ENCODE measurements at regions not wholly inside any gene's neighbourhood (a gene's known extent, or its start where the extent isn't known, plus 50 kb on each side); places are given as distances from the start of the nearest gene placed in this dataset.

GRCh38 chr1:104435255-104435654 is 685.6 kb downstream of the AMY1C start:
- DNase-seq (ENCODE audit: insufficient read length, low spot score) (no peak), FAIRE-seq (no peak)

- DNase-seq (ENCODE audit: insufficient read length, low spot score) (no peak), FAIRE-seq (no peak)
Observed at GRCh38 chr1:104440011-104440410, 690.3 kb downstream of the AMY1C start.

- DNase-seq (ENCODE audit: insufficient read length, low spot score) (no peak), FAIRE-seq (no peak)
Observed at GRCh38 chr1:104456724-104457123, 707.0 kb downstream of the AMY1C start.

GRCh38 chr1:104459886-104460285 is 710.2 kb downstream of the AMY1C start:
- FAIRE-seq = no peak
- DNase-seq (ENCODE audit: insufficient read length, low spot score) = no peak

- DNase-seq (ENCODE audit: insufficient read length, low spot score) (no peak), FAIRE-seq (no peak)
Observed at GRCh38 chr1:104460880-104461279, 711.2 kb downstream of the AMY1C start.

- DNase-seq (ENCODE audit: insufficient read length, low spot score) = no peak
- no peak for FAIRE-seq
Observed at GRCh38 chr1:104463126-104463697, 713.5 kb downstream of the AMY1C start.

GRCh38 chr1:104466068-104466467 is 716.4 kb downstream of the AMY1C start:
- DNase-seq (ENCODE audit: insufficient read length, low spot score) (no peak), FAIRE-seq (no peak)

- FAIRE-seq = peak; percentile 90
Observed at GRCh38 chr1:104467590-104467989, 717.9 kb downstream of the AMY1C start.

GRCh38 chr1:104468282-104468681 is 718.6 kb downstream of the AMY1C start:
- DNase-seq (ENCODE audit: insufficient read length, low spot score) (no peak), FAIRE-seq (no peak)

More at GRCh38 chr1:104467590-104467989, 717.9 kb downstream of the AMY1C start:
- DNase-seq (ENCODE audit: insufficient read length, low spot score) = no peak

- FAIRE-seq (no peak), DNase-seq (ENCODE audit: insufficient read length, low spot score) (no peak)
Observed at GRCh38 chr1:104476126-104476525, 726.4 kb downstream of the AMY1C start.

- DNase-seq (ENCODE audit: insufficient read length, low spot score) (no peak), FAIRE-seq (no peak)
Observed at GRCh38 chr1:104488296-104489015, 738.8 kb downstream of the AMY1C start.

- DNase-seq (ENCODE audit: insufficient read length, low spot score) (no peak), FAIRE-seq (no peak)
Observed at GRCh38 chr1:104526158-104526795, 776.6 kb downstream of the AMY1C start.

- DNase-seq (ENCODE audit: insufficient read length, low spot score) = no peak
- no peak for FAIRE-seq
Observed at GRCh38 chr1:104531990-104532389, 782.3 kb downstream of the AMY1C start.

- DNase-seq (ENCODE audit: insufficient read length, low spot score) (no peak), FAIRE-seq (no peak)
Observed at GRCh38 chr1:104574620-104575019, 824.9 kb downstream of the AMY1C start.

- DNase-seq (ENCODE audit: insufficient read length, low spot score) (no peak), FAIRE-seq (no peak)
Observed at GRCh38 chr1:104592926-104593325, 843.2 kb downstream of the AMY1C start.

GRCh38 chr1:104593413-104594187 is 843.9 kb downstream of the AMY1C start:
- DNase-seq (ENCODE audit: insufficient read length, low spot score) (no peak), FAIRE-seq (no peak)

GRCh38 chr1:104617474-104617873 is 867.8 kb downstream of the AMY1C start:
- DNase-seq (ENCODE audit: insufficient read length, low spot score) (no peak), FAIRE-seq (no peak)

- FAIRE-seq (no peak), DNase-seq (ENCODE audit: insufficient read length, low spot score) (no peak)
Observed at GRCh38 chr1:104621221-104621620, 871.5 kb downstream of the AMY1C start.

- FAIRE-seq (no peak), DNase-seq (ENCODE audit: insufficient read length, low spot score) (no peak)
Observed at GRCh38 chr1:104624538-104624937, 874.8 kb downstream of the AMY1C start.

GRCh38 chr1:104629589-104629988 is 879.9 kb downstream of the AMY1C start:
- FAIRE-seq = no peak
- no peak for DNase-seq (ENCODE audit: insufficient read length, low spot score)

GRCh38 chr1:104630567-104631149 is 881.0 kb downstream of the AMY1C start:
- FAIRE-seq (no peak), DNase-seq (ENCODE audit: insufficient read length, low spot score) (no peak)
